HG02973 (cell line): ENCODE measurements at regions not wholly inside any gene's neighbourhood (a gene's known extent, or its start where the extent isn't known, plus 50 kb on each side); places are given as distances from the start of the nearest gene placed in this dataset.
"Not testable (repeated sequence)": the region's sequence is repeated elsewhere in the genome, so short reads cannot be mapped to it uniquely, and the experiment has no call there.

Source experiments
- ATAC-seq: cut with Tn5 transposase; IDR thresholded peaks from one replicate; pipeline ENCODE4 v1.9.1; 2021; ENCODE audit warnings: moderate library complexity; ENCODE audit not compliant: unreplicated experiment

DNA sequence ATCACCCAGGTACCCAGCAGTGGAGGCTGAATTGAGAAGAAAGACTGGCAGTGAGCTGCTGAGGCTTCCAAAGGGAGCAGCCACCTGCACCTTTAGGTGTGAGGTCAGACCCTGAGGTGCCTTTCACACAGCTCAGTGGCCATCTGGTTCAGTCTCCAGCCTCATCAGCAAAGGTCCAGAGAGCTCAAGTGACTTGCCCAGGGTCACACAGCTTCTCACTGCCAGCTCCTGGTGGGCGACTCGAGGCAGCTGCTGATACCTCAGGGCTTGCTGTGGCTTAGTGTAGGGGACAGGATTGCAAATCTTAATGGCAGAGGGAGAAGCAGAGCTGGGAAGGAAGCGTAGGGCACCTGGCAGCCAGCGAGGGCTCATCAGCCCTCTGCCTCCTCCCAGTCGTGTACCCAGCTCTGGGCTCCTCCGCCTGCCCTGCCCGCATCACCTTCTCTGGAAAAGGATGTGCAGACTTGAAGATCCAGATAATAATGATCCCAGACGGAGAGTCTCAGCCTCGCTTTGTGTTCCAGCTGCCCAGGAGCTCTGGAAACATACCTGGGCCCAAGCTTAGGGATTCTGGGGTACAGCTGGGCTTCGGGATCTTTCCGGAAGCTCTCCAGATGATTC is 165.3 kb upstream of the GSE1 start:
- ATAC-seq, result no peak

DNA sequence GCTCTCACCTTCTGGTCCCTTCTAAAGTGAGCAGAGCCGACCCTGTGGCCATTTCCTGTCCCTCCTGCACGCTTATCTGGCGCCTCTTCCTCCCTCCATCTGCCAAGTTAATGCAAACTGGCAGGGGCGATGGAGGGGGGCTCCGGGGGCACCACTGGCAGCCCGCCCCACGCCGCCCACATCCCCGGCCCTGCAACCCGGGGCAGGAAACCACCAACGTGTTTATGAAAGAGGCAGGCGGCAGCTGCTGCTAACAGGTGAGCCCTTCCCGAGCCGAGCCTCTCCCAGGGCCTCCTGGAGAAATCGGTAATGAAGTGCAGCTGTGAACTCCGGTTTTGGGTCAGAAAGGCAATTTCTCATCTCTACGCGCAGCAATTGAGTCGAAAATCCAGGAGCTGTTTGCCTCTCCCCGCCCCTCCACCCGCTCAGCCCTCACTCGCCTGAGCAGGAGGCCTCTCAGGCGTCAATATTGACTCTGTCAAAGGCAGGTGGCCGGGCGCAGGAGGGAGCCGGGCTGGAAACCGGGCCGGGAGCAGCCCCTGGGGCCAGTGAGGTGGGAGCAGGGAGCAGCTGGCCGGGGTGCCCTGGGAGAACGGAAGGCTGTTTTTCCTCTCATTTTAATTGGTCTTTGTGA is 164.4 kb upstream of the GSE1 start:
- ATAC-seq, result no peak

DNA sequence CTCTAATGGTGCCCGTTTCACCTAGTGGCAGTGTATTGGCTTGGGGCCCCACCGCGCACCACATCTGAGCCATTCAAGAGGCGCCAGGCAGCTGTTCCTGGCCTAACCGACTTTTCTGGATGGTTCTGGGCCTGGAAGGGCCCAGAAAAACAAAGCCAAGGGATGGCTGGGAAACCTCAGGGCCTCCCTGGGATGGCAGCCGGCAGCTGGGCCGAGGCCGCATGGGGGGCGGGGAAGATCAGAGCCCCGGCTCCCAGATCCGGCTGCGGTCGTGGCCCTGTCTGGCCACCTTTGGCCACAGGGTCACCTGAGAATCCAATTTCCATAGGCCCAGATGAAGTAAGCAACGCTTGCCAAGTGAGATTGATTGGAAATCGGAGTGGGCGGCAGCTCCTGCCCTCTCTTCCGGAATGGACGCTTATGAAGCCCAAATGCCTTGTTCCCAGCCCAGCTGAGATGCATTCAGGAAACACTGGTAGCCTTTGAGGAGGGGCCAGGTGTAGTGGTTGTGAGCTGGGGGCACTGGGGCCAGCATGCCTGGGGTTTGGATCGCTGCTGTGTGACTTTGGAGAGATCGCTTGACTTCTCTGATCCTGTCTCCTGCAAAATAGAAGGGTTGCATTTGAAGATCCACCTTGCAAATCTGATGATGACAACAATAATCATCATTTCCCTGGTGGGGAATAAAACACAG is 163.8 kb upstream of the GSE1 start:
- ATAC-seq, result no peak

DNA sequence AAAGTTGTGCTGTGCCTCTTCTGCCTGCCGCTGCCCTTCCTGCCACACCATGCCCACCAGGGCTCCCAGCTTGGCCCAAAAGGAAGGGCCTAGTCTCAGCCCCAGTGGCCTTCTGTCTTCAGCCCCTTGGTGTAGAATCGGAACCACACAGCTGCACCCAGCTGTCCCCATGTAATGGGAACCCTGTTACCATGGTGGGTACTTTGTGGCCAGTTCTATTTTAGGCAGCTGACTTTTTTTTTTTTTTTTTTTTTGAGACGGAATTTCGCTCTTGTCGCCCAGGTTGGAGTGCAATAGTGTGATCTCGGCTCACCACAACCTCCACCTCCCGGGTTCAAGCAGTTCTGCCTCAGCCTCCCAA is 163.3 kb upstream of the GSE1 start:
- no peak for ATAC-seq

DNA sequence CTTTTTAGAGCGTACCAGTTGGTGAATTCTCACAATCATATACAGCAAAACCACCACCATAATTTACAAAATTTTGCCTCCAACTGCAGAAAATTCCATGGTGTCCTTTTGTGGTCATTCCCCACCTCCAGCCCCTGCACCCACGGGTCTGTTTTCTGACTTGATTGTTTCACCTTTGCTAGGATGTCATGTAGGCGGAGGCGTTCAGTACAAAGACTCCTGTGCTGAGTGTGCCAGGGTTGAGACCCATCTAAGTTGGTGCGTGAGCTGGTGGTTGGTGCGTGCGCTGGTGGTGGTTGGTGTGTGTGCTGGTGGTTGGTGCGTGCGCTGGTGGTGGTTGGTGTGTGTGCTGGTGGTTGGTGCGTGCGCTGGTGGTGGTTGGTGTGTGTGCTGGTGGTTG is 162.0 kb upstream of the GSE1 start:
- ATAC-seq, result not testable (repeated sequence)

DNA sequence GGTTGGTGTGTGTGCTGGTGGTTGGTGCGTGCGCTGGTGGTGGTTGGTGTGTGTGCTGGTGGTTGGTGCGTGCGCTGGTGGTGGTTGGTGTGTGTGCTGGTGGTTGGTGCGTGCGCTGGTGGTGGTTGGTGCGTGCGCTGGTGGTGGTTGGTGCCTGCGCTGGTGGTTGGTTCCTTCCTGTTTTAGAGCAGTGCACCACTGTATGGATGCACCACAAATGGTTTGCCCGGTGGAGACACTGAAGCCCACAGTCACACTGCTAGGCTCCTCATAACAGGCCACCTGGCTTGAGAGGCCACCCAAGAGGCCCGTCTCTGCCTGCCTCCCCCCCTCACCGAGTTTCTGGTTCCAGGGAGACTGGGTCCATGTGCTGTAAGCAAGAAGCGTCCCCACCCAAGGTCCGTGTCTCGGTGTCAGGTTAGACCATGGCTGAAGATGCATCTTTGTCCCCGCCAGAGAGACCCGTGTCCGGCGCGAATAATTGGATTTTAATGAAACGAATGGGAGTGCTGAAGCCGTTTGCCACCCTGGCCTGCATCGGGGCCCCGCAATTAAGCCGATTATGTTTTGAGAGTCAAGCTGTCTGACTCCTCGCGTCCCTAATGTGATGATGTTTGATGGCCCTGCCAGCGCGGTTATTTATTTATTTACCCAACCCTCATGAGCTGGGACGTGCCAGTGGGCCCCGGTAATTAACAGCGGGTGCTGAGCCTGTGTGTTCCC is 161.3 kb upstream of the GSE1 start:
- no peak for ATAC-seq

DNA sequence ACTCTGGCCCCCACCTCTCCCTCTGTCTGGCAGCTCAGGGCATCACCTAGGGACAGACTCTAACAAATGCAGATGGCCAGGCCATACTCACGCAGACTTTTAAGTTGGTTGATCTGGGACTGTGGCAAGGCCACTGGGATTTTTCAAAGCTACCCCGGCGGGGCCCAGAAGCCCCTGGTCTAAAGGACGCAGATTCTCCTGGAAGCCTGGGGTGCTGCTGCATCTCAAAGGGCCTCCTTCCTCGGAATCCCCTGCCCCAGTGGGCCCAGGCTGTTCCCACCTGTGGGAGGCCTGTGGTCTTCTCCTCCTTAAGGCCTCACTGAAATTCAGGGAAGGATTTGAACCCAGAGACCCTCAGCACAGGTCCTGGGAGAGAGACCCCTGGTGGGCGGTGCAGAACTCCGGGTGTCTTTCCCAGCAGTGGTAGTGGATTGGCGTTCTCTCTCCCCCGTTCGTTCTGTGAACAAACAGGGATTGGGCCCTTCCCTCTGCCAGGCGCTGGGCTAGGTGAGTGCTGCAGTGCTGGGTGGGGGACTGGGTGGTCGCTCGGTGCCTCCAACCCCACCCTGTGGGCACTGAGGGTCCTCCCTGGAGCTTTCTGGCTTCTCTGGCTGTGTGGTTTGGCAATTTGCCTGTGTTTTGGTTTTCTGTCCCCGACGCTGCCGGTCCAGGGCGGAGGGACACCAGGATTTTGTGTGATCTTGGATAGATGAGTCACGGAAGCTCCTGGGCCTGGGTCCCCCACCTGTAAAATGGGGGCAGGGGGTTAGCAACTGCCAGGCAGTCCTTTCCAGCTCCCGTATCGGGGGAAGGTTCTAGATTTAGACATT is 160.5 kb upstream of the GSE1 start:
- no peak for ATAC-seq

DNA sequence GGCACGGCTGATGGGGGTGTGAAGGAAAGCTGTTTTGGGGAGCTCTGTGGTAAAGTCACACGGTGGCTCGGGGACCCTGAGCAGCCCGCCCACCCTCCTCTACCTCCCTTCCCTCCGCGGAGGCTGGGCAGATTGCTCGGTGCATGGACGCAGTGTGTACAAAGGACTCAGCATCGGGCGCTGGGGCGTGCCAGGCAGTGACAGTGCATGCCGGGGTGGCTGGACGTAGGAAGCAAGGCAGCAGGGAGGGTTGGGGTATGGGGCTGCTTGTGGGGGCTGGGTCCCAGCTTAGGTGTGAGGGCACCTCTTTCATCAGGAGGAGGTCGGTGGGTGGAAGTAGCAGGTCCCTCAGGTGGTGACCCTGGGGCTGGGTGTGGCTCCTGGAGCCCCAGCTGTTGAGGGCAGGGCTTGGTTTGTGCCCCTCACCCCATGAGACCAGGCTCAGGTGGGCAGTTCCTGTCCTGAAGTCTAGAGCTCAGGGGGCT is 159.9 kb upstream of the GSE1 start:
- no peak for ATAC-seq

DNA sequence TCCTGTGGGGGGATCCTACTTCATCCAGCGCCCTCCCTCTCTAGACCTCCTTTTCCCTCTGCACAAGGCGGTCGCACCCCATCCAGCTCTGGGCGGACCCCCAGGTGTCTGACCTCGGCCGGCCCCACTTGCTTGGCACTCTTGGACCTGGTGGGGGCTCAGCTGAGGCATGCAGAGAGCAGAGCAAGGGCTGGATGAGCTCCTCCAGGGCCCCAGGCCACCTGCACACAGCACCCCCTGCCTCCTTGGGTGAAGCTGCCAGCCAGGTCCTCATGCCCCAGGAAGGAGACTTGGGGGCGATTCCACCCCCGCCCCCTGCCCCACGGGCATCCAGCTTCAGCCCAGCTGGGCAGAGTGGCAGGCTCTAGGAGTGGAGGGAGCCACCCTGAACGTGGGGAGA is 159.4 kb upstream of the GSE1 start:
- no peak for ATAC-seq

DNA sequence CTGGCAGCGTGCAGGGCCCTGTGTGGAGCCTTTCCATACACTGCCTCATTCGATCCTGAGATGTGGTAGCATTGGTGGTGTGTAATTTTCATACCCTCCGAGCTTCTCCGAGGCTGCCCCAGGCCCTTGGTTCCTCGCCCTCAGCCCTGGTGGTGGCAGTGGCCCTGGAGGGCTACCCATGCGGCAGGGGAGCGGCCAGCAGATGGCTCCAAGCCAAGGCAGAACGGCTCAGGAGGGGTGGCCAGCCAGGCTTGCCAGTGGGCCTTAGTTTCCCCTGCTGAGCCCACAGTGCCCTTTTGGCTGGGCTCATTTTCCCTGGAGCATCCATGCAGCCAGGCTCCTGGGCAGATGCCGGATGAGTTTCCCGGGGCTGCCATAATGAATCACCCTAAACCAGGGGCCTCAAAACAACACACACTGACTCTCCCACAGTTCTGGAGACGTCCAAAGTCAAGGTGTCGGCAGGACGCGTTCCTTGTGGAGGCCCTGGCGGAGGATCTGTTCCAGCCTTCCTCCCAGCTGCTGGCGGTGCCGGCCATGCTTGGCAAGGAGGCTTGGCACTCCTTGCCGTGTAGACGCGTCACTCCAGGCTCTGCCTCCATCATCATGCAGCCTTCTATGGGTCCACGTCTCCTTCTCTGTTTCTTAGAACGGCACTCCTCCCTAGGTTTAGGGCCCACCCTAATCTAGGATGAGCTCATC is 158.8 kb upstream of the GSE1 start:
- no peak for ATAC-seq

DNA sequence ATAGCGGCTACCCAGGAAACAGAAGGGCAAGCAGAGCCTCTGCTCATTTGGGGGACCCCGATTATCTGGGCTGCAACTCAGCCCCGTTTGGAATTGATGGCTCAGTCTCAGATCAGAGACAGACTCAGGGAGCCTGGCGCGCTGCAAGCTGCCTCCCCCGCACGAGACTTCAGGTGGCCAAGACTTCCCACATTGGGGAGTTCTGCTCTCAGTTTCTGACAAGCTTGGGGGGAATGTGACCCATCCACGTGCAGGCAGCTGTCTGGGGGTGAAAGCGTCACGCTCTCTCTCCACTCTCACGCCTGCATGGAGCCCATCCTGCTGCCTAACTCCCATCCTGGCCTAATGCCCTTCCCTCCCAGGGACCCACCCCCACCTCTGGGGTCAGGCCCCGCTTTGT is 157.6 kb upstream of the GSE1 start:
- ATAC-seq, result no peak

DNA sequence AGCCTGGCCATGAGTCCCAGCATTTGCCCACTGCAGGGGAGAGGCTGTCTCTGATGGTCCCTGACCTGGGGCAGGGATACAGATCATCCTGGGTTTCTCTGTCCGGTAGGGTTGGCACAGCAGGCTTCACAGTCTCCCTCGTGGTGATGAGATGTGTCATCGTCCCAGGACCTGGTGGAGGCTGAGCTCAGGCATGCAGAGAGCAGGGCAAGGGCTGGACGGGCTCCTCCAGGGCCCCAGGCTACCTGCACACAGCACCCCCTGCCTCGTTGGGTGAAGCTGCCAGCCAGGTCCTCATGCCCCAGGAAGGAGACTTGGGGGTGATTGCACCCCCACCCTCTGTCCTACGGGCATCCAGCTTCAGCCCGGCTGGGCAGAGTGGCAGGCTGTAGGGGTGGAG is 155.8 kb upstream of the GSE1 start:
- no peak for ATAC-seq

DNA sequence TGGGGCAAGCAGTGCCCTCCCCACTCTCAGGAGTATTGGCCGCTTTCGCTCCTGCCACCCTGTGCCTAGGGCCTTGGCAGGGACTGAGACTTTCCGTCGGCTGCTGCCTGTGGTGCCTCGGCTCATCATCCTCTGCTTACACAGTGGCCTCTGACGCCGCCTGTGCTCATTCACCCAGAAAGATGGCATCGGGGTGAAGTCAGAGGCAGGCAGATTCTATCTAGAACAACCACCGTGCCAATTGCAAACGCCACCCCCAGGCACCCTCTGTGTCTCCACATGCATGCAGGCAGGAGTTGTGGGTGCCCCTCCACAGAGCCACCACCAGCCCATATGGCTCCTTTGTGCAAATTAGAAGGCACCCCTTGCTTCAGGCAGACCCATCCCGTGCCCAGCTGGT is 154.2 kb upstream of the GSE1 start:
- no peak for ATAC-seq

DNA sequence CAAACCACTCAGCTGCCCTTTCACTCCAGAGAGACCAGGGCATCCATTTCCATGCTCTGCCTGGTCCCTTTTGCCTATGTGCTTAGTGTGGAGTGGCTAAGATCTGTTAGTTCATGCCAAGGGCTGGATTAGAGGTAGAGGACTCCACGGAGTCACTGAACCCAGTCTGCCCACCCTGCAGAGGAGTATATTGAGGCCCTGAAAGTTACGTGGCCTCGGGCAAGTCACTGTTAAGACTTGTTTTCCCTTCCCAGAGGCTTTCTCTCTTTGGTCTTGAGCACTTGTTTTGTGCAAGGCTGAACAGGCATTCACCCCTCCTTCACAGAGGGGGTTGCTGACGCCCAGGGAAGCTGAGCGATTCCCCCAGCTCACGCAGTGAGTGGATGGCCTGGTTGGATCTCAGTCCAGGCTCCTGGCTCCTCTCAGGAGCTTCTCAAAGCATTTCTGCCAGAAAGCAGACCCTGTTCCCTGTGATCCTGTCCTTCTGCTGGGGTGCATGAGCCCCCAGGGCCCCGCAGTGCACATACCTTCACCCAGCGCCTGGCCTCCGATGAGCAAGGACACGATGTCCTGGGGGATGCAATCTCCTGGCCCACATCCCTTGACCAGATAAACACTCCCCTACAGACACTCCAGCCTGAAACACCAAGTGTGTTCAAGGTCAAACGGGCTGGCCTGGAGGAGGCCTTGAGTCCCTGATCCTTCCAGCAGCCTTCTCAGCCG is 153.4 kb upstream of the GSE1 start:
- ATAC-seq, result no peak

DNA sequence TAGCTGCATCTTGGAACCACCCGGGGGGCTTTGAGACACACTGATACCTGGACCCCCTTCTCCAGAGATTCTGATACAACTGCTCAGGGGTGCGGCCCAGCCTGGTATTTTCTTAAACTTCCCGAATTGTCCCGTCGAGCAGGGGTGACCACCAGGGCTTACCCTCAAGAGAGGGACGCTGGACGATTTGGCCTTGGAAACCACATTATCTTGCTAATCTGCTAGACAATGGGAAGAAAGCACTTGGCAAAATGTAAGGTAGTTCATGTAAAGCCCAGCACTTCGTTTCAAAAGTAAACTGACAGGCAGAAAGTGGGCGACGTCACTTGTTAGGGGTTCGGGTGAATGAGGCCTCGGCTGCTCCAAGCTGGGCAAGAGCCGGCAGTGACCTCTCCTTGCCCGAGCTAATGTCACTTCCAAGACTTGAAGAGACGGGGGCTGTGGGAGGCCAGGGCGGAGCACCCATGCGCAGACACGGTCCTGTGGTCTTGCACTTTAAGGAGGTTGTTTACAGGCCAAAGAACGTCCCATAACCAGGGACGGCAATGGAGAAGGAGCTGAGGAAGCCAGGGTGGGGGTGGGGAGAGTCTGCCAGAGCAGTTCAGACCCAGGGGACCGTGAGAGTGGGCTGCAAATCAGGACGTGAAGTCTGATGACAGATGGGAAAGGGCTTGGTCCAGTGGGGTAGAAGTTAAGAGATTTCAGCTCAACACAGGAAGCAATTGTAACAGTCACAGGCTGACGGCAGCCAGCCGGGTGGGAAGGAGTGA is 152.7 kb upstream of the GSE1 start:
- ATAC-seq, result no peak

DNA sequence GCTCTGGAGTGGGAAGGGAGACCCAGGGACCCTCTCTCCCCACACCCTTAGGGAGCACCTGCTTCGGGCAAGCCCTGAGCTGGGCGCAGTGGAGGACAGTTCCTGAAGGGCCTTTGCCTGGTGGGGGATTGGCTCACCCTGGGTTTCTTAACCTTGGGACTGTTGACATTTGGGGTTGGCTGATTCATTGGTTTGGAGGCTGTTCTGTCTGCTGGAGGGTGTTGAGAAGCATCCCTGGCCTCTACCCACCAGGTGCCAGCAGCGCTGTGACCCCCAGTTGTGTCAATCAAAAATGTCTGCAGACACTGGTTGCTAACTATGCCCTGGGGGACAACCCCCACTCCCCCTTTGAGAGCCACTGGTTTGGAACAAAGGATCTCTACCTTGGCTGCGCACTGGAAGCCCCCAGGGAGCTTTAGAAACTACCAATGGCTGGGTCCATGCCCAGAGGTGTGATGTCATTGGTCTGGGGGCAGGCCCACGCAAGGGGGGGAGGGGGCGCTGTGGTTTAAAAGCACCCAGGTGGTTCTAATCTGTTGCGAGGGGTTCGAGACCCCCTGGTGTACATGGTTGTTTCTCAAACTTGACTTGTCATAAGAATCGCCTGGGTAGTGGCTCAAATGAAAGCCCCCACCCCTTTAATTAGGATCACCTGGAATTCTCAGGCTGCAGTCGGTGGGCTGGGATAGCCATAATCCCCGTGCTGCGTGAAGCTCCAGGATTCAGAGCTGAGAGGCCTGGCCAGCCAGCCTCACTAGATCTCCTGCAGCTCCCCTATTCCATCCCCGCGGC is 151.9 kb upstream of the GSE1 start:
- no peak for ATAC-seq

DNA sequence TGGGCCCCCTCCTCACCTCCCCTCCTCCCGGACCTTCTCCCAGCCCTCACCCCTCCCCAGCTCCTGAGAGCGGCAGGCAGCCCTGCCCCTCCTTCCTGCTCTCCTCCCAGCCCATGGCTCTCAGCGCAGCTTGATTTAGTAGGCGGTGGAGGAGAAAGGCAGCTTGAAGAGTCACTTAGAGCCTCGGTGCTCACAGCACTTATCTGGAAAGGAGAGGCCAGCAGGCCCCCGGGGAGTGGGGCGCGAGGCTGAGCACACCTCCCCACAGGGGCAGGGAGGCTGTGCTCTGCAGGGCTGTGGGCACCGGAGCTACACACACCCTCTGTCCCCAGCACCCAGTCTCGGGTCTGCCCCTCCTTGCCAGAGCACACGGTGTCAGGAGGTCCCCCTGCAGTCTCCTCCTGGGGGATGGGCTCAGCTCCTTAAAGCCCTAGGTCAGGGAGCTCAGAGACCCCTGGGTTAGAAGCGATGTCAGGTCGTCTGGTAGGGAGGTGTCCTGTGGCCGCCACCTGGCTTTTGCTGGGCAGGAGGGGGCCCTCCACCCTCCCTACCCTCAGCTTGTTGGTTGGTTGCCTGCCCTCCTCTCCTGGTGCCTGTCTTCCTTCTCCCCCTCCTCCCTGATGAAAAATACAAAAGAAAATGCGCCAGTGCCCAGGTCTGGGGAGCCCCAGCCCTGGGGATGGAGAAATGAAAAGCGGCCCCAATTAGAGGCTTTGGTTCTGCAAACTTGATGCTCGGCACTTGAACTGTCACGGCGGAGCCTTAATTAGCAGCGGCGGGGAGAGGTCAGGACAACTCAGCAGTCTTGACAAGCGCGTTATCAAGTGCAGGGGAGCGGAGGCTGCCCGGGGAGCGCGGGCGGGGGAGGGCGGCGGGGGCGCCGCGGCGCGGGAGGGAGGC is 151.1 kb upstream of the GSE1 start:
- no peak for ATAC-seq
